NT2/D1 (cell line): ENCODE measurements at regions not wholly inside any gene's neighbourhood (a gene's known extent, or its start where the extent isn't known, plus 50 kb on each side); places are given as distances from the start of the nearest gene placed in this dataset.

Experiments used
- YY1 ChIP-seq: IDR thresholded peaks from 2 replicates; pipeline ENCODE4 v1.6.1; 2011; ENCODE audit not compliant: insufficient read length, insufficient read depth
- ZNF274 ChIP-seq: IDR thresholded peaks from 2 replicates; pipeline ENCODE4 v1.6.1; 2011; ENCODE audit warnings: mild to moderate bottlenecking, low read depth, low read length

DNA sequence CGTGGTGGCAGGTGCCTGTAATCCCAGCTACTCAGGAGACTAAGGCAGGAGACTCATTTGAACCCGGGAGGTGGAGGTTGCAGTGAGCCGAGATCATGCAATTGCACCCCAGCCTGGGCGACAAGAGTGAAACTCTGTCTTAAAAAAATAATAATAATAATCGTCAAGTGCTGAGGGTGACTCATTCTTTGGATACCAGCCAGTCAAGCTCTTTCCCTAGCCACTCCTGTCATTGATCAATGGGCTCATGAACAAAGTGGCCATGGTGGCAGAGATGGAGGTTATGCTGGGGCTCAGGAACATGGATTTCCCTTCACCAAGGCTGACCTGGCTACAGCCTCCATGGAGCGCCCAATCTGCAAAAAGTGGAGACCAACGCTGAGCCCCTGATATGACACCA lies 94.5 kb upstream of the HAAO start:
- TF ChIP-seq ZNF274: no peak
- TF ChIP-seq YY1: no peak
